Heart left ventricle (tissue), 16 donors: ENCODE measurements at regions not wholly inside any gene's neighbourhood (a gene's known extent, or its start where the extent isn't known, plus 50 kb on each side); places are given as distances from the start of the nearest gene placed in this dataset.

Experiments
- ATAC-seq, 4 donors: fragments of 200-7000 bp; cut with Tn5 transposase; one replicate each; pipeline ENCODE4 v1.9.1; 2020 to 2022; ENCODE audit warnings: moderate library complexity in 4 of 4, mild to moderate bottlenecking in 3 of 4, moderate number of reproducible peaks in 1 of 4
- DNase-seq, 5 donors: peaks; one replicate each; pipeline ENCODE4 v3.0.0-alpha.2; 2020
- H3K27ac ChIP-seq, 12 donors: fragments of 200-600 bp; sonication (generic) in 4 of 12; one replicate each; pipeline versions ENCODE4 v1.5.0 to v1.8.0; 2016 to 2022; ENCODE audit warnings: mild to moderate bottlenecking in 2 of 12
- H3K27me3 ChIP-seq, 9 donors: fragments of 200-600 bp; sonication (generic) in 2 of 9; one replicate each; pipeline versions ENCODE4 v1.5.1 to v1.8.0; 2016 to 2022; ENCODE audit warnings: mild to moderate bottlenecking in 3 of 9
- H3K36me3 ChIP-seq, 9 donors: fragments of 200-600 bp; sonication (generic) in 2 of 9; one replicate each; pipeline versions ENCODE4 v1.5.0 to v1.8.0; 2018 to 2022; ENCODE audit warnings: mild to moderate bottlenecking in 2 of 9
- H3K4me1 ChIP-seq, 12 donors: fragments of 200-600 bp; sonication (generic) in 4 of 12; one replicate each; pipeline versions ENCODE4 v1.5.0 to v1.8.0; 2016 to 2022; ENCODE audit warnings: mild to moderate bottlenecking in 3 of 12
- H3K4me3 ChIP-seq, 12 donors: fragments of 200-600 bp; sonication (generic) in 4 of 12; one replicate each; pipeline versions ENCODE4 v1.5.0 to v1.8.0; 2017 to 2022; ENCODE audit warnings: mild to moderate bottlenecking in 9 of 12, moderate library complexity in 4 of 12
- H3K9me3 ChIP-seq, 12 donors: fragments of 200-600 bp; sonication (generic) in 4 of 12; one replicate each; pipeline versions ENCODE4 v1.5.0 to v1.8.0; 2016 to 2022; ENCODE audit warnings: mild to moderate bottlenecking in 1 of 12
- POLR2A ChIP-seq, 2 donors: fragments of 450-650 bp; IDR thresholded peaks; one replicate each; pipeline ENCODE4 v1.6.1; 2017; ENCODE audit warnings: antibody characterized with exemption in 2 of 2, mild to moderate bottlenecking in 2 of 2, moderate library complexity in 2 of 2
- WGBS, 4 donors: extraction: QIAGEN DNeasy Blood & Tissue Kit in 2 of 4; methylation state at CpG; one replicate each; pipeline versions ENCODE4 v1.1.5 to v1.1.7; 2013 to 2018; 5-methylcytosine and 5-hydroxymethylcytosine counted together
- intact Hi-C, 10 donors: fragments of 100-400 bp; cut with DNase I; formaldehyde crosslinking; loops; one replicate each; pipeline versions ENCODE4 v1.11.1 to v1.14.2; 2022
- TF ChIP-seq, protein P1 (sequence below), 12 donors: fragments of 200-600 bp; sonication (generic) in 4 of 12; IDR thresholded peaks; one replicate each; pipeline versions ENCODE4 v1.5.0 to v1.8.0; 2018 to 2022; ENCODE audit warnings: antibody characterized with exemption in 12 of 12, mild to moderate bottlenecking in 5 of 12
- donor health status: ischemic (EF 13 %, LVEDD 7.1; RV severe dilation, severe dysfunction).
- donor health status: healthy with polysubstance abuse.
- donor health status: DM: no; HTN: yes; CAD: no.
- donor health status: DM: no; HTN: no; CAD: no.
- donor health status: ischemic (EF 25% LVEDD 6.9; RV normal size, moderate dysfunction).
- donor health status: ischemic (EF 25% LVEDD 5.7; RV mildly dilated, moderate dysfunction).
- donor health status: healthy.
- donor health status: DM: yes; HTN: yes; CAD: no.
- donor health status: ischemic (EF 35%, LVEDD 5.7; RV mildly dilated, moderate dysfunction).
- donor health status: nonischemic (EF 11% LVEDD 7.7; RV severe dilation, severe dysfunction).
- donor health status: DM: yes; HTN: yes; CAD: no.
- donor health status: PGD.
- donor health status: ischemic (EF 29% LVEDD 5.4; RV normal size, mild dysfunction).
- donor health status: nonischemic (EF 23%, LVEDD 6.1; RV moderate dilation, normal function).

- ATAC-seq, result no peak
- Histone ChIP-seq H3K36me3 (no peaks in the 10 kb centered on the region), H3K4me3 (no peak overlapping the region), H3K4me1 (no peaks in the 10 kb centered on the region), H3K27me3 (peaks cover 0 to 17% (median 0%) of the 10 kb centered on the region in 9 donors), H3K9me3 (peaks cover 0 to 11% (median 0%) of the 10 kb centered on the region in 12 donors), H3K27ac (no peak overlapping the region)
- intact Hi-C loops, result no loop called here
- no peak for DNase-seq
- TF ChIP-seq, protein P1, sequence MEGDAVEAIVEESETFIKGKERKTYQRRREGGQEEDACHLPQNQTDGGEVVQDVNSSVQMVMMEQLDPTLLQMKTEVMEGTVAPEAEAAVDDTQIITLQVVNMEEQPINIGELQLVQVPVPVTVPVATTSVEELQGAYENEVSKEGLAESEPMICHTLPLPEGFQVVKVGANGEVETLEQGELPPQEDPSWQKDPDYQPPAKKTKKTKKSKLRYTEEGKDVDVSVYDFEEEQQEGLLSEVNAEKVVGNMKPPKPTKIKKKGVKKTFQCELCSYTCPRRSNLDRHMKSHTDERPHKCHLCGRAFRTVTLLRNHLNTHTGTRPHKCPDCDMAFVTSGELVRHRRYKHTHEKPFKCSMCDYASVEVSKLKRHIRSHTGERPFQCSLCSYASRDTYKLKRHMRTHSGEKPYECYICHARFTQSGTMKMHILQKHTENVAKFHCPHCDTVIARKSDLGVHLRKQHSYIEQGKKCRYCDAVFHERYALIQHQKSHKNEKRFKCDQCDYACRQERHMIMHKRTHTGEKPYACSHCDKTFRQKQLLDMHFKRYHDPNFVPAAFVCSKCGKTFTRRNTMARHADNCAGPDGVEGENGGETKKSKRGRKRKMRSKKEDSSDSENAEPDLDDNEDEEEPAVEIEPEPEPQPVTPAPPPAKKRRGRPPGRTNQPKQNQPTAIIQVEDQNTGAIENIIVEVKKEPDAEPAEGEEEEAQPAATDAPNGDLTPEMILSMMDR (IDR thresholded peaks at IDR 0.05), result no peak
- TF ChIP-seq POLR2A (IDR thresholded peaks at IDR 0.05), result no peak
- 70 to 79% (median 74%) methylated on average over 13 of the region's 13 CpGs for WGBS, 4 donors
These were observed 51.1 kb upstream of the ZNF236 start for GRCh38 chr18:76771192-76771799.

GRCh38 chr18:76767954-76768353, 54.4 kb upstream of the ZNF236 start:
- Histone ChIP-seq H3K27ac (no peak overlapping the region), H3K9me3 (peaks cover 0 to 11% (median 0%) of the 10 kb centered on the region in 12 donors), H3K4me1 (no peaks in the 10 kb centered on the region), H3K36me3 (no peaks in the 10 kb centered on the region), H3K27me3 (peaks cover 0 to 17% (median 4%) of the 10 kb centered on the region in 9 donors), H3K4me3 (no peak overlapping the region)
- DNase-seq (no peak), ATAC-seq (no peak)
- 73 to 86% (median 79%) methylated on average over 1 of the region's 1 CpG for WGBS, 4 donors
- no peak for TF ChIP-seq POLR2A (IDR thresholded peaks at IDR 0.05)
- TF ChIP-seq, protein P1 (IDR thresholded peaks at IDR 0.05), result no peak
- intact Hi-C loops, result no loop called here

- 86 to 90% (median 87%) methylated on average over 7 of the region's 7 CpGs for WGBS, 4 donors
- Histone ChIP-seq H3K9me3 (peaks cover 0 to 11% (median 0%) of the 10 kb centered on the region in 12 donors), H3K36me3 (no peaks in the 10 kb centered on the region), H3K4me3 (no peak overlapping the region), H3K27ac (no peak overlapping the region), H3K27me3 (peaks cover 0 to 17% (median 4%) of the 10 kb centered on the region in 9 donors), H3K4me1 (no peaks in the 10 kb centered on the region)
- ATAC-seq, result no peak
- TF ChIP-seq, protein P1 (IDR thresholded peaks at IDR 0.05), result no peak
- no peak for TF ChIP-seq POLR2A (IDR thresholded peaks at IDR 0.05)
- DNase-seq, result no peak
- intact Hi-C loops, result no loop called here
These were observed 55.9 kb upstream of the ZNF236 start for GRCh38 chr18:76766429-76766828.

GRCh38 chr18:76765649-76766048, 56.7 kb upstream of the ZNF236 start:
- H3K4me3 ChIP-seq, result no peak overlapping the region
- H3K27me3 ChIP-seq, result peaks cover 0 to 17% (median 4%) of the 10 kb centered on the region in 9 donors
- H3K9me3 ChIP-seq, result peaks cover 0 to 11% (median 0%) of the 10 kb centered on the region in 12 donors
- no peak for DNase-seq
- no peaks in the 10 kb centered on the region for H3K36me3 ChIP-seq
- no peak for ATAC-seq
- no peaks in the 10 kb centered on the region for H3K4me1 ChIP-seq
- TF ChIP-seq POLR2A (IDR thresholded peaks at IDR 0.05), result no peak
- TF ChIP-seq, protein P1 (IDR thresholded peaks at IDR 0.05), result no peak
- no peak overlapping the region for H3K27ac ChIP-seq
- intact Hi-C loops, result no loop called here
- WGBS, 4 donors, result 61 to 76% (median 72%) methylated on average over 5 of the region's 5 CpGs
